GM03348 (cell line): ENCODE measurements at regions not wholly inside any gene's neighbourhood (a gene's known extent, or its start where the extent isn't known, plus 50 kb on each side); places are given as distances from the start of the nearest gene placed in this dataset.
"Not testable (repeated sequence)": the region's sequence is repeated elsewhere in the genome, so short reads cannot be mapped to it uniquely, and the experiment has no call there.

Source experiments
- DNase-seq: peaks from one replicate; pipeline ENCODE4 v3.0.0; 2012; ENCODE audit warnings: low spot score

DNA sequence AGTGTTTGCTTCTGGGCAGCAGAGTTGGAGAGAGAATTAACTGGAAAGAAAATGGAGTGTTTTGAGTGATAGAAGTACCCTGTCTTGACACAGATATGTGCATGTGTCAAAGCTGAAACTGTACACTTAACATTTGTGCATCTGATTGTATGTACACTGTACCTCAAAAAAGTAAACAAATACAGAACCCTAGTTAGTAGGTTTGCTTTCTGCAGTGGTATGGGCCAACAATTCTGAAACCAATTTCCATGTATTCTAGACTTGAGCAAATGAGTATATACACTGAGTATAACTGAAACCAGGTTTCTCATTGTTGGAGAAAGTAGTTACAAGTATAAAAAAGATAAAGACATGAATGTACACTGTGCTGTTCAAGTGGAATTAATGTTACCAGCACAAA is 52.4 kb downstream of the ELAPOR2 start:
- no peak for DNase-seq

DNA sequence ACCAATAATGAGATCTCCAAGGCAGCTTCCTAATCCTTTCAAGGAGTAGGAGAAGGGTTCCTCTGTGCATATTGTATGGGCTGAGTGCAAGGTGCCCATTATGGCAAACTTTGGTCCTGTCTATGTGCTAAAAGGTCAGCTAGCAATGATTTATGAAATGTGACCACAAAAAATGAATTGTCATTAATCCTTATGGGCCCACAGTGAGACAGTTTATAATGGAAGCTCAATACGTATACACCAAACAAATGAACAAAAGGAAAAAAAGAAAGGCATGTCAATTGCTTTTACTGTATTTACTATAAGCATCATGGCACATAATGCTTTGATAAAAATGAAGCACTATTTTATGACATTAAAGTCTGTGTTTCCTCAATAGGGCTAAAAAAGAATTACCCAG is 54.5 kb downstream of the ELAPOR2 start:
- no peak for DNase-seq

DNA sequence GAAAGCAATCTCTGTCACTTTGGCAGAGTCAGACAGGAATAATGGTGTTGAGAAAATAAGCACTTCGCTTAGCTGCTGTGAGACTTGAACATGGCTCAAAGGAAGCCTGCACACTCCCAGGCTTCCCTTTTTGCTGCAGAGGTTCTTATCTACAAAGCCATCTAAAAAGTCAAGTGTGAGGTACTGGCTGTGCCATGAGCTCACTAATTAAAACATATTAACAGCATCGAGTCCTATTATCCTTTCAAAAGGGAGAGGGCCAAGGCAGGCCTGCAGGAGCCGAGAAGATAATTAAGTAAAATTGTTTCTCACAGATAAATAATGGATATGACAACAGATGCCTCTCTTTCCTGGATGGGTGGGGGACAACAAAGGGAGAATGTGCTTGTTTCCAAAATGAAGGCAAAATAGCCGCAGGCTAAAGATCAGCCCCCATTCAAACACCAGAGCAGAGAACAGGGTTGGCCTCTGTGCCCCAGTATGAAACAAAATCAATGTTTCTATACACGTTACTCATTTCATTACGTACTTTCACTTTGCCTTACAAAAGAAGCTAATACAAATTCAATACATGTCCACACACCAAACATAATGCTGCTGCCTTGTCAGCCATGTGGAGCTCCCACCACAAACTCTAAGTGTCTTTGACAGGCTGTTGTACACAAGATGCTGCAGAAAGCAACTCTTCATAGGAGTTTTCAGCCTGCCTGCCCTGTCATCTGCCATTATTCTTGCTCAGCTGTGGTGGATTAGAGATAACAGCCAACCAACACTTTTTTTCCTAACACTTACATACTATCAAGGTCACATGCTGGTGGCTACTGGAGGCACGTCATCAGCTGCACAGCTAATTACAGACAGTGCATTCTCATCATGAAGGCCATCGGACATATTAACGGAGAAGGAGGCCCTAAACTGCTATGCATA is 55.3 kb downstream of the ELAPOR2 start:
- no peak for DNase-seq

DNA sequence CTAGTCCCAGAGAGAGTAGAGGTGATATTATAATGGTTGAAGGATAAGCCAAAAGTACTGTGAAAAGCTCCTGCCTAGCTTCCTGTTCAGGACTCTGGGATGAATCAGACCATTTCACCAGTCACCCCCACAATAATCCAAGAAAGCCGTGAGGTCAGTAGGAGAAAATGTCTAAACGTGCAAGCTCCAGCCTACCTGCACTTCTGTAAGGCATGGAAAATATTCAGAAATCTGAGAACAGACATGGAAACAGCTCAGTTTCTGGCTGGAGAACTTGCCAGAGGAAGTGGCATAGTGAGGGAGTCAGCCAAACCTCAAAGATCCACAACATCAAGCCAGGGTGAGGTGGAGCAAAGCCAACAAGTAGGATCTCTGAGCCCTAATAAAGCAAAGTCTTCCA is 58.2 kb downstream of the ELAPOR2 start:
- DNase-seq, result peak; percentile 32

DNA sequence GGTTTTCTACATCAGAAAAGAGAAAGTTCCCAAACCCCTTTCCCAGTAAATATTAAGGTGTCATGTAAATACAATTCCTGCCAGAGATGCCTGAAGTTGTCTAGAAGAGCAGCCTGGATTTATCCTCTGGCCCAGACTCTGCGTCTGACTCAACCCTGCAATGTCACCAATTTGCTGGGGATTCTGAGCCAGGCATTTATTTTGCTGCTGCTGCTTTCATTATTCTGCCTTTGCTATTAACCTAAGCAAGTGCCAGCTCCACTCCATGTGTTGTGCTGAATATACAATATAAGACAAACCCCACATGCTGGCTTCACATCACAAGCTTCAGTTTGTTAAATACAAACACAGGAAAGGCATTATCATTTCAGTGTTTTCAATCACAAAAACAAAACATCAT is 59.1 kb downstream of the ELAPOR2 start:
- DNase-seq, result peak; percentile 18

DNA sequence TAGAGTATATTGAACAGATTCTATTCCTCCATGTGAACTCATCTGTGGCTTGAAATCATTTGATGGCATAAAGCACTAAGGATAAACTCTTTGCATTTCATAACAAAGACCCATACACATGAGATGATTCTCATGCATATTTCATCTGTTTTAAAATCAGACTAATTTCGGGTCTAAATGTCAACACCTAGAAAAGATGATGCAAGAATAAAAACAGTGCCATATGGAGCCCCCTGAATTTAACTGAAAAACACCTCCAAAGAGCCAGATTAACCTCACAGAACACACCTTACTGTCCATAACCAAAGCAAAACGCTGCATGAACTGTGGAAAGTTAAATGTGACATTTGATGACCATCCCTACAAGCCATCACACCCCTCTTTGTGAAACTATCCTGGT is 59.7 kb downstream of the ELAPOR2 start:
- DNase-seq, result no peak

DNA sequence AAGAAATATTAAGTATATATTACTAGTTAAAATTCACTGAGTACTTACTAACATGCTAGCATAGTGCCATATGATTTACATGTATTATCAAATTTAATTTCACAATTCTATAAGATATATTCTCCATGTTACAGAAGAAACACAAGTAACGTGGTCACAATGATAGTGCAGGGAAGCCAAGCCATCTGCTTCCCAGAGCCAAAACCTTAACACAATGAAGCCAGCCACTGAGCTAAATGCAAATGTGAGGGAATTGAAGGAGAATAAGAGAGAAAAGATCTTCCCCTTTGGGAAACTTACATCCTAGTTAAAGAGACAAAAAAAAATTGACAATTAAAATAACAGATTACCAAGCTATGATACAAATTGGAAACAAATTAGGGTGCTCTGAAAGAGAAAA is 63.6 kb downstream of the ELAPOR2 start:
- DNase-seq, result no peak

DNA sequence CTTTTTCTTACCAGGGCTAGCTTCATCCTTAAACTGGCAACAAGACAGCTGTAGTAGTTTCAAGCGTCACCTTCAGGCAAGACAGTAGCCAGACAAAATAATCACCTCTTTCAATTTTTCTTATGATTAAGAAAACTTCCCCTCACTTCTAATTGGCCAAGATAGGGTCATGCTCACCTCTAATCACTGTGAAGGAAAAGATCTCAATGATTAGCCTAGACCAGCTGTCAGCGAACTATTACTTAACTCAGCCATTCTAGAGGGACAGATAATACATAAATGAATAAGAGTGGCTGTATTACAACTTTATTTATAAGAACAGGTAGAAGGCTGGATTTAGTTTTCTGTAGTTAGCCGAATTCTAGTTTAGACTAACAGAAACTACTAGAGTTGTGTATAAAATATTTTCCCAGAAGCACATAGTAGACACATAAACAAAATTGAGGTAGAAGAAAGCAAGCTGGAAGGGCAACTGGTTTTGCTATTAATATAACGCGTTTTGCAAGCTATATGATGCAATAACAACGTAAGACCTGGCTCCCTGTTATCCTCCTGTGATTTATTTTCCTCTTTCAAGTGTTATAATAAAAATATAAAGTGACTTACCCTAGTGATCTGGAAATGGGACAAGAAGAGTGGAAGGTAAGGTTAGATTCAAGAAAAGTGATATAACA is 64.3 kb downstream of the ELAPOR2 start:
- no peak for DNase-seq

DNA sequence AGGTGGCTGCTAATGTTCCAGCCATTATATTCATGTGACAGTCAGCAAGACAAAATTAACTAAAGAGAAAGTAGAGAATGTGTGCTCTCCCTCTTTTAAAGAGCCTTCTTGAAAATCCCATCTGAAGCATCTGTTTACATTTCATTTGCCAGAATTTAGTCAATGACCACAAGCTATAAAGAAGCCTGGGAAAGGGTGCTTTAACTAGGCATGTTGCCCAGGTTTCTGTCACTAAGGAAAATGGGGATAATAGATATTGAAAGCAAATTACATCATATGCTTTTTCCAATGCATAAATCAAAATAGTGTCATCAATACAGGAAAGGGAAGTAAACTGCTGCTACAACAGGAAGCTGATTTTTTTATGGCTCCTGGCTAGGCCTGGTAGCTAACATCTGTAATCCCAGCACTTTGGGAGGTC is 67.7 kb downstream of the ELAPOR2 start:
- DNase-seq, result peak; percentile 9

DNA sequence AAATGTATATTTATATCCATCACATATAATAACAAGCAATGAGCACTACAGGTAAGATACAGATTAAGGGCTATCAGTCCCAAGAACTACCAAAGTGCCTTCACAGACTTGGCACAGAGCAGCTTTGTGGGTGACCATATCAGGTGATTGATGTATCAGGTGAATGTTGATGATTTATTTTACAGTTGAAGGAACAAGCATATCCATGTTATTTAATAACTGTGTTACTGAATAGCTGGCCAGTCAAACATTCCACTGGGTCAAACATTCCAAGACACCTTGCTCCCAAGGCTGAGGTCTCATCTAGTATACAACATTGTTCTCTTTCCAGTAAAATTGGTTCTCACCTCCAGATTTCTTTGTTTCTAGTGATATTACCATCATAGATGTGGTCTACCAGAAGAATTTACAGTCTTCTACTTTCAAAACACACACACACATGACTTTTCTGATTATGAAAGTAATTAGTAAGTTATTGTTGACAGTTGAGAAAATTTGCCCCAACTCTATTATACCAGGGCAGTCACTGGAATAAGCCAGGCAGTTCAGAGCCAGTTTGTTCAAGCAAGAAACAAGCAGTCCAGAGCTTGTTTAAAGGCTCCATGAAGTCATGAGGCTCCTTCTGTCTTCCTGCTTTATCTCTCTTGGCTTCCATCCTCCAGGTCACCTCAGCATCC is 68.2 kb downstream of the ELAPOR2 start:
- no peak for DNase-seq

DNA sequence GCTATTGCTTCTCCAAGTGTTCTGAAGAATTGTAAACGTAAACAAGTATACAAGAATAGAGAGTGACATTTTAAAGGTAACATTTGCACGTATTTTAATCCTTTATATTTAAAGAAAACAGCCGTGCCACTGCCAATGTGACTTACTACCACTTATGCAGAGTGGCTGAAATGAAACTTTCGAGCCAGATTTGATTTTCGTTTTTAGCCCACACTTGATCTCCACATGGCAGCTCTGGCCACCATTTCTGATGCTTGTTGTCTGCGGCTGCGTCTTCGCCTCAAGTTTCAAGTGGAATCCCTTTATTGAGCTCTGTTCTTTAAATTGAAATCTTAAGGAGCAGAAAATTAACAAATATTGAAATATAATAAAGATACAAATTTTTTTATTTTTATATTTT is 70.0 kb downstream of the ELAPOR2 start:
- DNase-seq, result no peak

DNA sequence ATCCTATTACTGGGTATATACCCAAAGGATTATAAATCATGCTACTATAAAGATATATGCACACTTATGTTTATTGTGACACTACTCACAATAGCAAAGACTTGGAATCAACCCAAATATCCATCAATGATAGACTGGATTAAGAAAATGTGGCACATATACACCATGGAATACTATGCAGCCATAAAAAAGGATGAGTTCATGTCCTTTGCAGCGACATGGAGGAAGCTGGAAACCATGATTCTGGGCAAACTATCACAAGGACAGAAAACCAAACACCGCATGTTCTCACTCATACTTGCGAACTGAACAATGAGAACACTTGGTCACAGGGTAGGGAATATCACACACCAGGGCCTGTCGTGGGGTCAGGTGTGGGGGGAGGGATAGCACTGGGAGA is 71.6 kb downstream of the ELAPOR2 start:
- DNase-seq, result not testable (repeated sequence)

DNA sequence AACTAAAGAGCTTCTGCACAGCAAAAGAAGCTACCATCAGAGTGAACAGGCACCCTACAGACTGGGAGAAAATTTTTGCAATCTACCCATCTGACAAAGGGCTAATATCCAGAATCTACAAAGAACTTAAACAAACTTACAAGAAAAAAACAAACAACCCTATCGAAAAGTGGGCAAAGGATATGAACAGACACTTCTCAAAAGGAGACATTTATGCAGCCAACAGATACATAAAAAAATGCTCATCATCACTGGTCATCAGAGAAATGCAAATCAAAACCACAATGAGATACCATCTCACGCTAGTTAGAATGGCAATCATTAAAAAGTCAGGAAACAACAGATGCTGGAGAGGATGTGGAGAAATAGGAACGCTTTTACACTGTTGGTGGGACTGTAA is 72.1 kb downstream of the ELAPOR2 start:
- DNase-seq, result not testable (repeated sequence)

DNA sequence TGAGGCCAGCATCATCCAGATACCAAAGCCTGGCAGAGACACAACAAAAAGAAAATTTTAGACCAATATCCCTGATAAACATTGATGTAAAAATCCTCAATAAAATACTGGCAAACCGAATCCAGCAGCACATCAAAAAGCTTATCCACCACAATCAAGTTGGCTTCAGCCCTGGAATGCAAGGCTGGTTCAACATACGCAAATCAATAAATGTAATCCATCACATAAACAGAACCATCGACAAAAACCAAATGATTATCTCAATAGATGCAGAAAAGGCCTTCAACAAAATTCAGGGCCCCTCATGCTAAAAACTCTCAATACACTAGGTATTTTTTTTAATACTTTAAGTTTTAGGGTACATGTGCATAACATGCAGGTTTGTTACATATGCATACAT is 74.1 kb downstream of the ELAPOR2 start:
- not testable (repeated sequence) for DNase-seq

DNA sequence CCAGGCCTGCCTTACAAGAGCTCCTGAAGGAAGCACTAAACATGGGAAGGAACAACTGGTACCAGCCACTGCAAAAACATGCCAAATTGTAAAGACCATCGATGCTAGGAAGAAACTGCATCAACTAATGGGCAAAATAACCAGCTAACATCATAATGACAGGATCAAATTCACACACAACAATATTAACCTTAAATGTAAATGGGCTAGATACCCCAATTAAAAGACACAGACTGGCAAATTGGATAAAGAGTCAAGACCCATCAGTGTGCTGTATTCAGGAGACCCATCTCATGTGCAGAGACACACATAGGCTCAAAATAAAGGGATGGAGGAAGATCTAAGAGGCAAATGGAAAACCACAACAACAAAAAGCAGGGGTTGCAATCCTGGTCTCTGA is 75.8 kb downstream of the ELAPOR2 start:
- DNase-seq, result not testable (repeated sequence)

DNA sequence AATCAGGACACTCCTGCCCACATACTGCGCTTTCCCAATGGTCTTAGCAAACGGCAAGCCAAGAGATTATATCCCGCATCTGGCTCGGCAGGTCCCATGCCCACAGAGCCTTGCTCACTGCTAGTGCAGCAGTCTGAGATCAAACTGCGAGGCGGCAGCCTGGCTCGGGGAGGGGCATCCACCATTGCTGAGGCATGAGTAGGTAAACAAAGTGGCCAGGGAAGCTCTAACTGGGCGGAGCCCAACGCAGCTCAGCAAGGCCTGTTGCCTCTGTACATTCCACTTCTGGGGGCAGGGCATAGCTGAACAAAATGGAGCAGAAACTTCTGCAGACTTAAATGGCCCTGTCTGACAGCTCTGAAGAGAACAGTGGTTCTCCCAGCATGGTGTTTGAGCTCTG is 77.5 kb downstream of the ELAPOR2 start:
- not testable (repeated sequence) for DNase-seq

DNA sequence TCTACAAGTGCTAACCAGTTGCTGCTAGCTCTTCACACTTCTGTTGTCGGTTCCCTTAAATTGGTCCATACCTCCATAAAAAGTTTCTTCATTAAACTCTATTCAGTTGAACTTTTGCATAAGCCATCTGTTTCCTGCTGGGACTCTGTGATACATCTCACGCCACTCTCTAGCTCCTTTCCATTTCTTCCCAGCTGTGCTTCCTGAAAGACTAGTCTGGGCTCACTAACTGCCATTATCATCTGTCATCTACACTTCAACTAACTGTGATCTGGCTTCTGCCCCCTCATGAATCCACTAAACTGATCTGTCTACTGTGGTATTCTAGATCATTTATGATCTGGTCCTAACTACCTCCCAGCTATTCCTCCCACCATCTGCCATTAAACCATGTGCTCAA is 78.3 kb downstream of the ELAPOR2 start:
- no peak for DNase-seq

DNA sequence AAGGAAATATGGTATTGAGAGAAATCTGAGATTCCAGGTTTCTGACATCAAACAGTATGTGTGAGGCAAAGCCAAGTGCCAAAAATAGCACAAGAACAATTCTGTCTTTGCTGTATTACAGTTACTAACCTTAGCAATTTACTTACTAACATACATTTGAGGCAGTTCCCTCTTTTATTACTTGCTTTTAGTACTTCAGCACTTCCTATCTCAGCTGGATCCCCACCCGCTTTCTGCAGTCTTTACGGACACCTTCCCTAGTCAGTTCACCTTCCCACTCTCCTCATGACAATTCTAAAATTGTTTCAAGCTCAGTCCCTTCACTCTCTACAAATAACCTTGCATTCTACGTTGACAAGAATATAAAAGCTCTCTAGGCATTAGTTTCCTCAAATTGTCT is 79.2 kb downstream of the ELAPOR2 start:
- DNase-seq, result no peak

DNA sequence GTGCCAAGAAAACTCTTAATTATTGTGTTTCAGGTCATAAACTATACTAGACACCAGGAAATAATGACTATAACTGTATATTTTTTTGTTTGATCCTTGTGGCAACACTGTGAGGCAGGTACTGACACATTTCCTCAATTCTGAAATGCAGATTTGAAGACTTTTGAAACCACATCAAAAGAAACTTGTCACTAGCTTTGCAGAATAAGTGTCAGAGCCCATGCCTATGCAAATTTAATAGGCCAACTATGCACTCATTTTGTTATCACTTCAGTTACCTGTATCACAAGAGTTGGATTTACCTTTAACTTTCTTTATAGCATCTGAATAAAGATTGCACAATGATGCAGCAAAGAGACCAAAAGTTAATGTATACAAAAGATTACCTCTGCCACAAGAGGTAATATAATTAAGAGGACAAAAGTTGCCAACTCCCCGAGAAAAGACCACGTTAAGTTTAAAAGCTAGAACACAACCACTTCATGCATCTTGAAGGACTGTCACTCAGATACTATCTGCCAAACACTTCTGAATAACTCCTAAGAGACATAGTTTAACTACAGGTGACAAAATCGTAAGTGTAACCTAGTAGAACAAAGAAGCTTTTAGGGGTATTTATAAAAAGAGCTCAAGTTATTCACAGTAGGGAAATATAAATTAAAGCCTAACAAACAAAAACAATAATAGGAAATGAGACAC is 80.5 kb downstream of the ELAPOR2 start:
- no peak for DNase-seq

DNA sequence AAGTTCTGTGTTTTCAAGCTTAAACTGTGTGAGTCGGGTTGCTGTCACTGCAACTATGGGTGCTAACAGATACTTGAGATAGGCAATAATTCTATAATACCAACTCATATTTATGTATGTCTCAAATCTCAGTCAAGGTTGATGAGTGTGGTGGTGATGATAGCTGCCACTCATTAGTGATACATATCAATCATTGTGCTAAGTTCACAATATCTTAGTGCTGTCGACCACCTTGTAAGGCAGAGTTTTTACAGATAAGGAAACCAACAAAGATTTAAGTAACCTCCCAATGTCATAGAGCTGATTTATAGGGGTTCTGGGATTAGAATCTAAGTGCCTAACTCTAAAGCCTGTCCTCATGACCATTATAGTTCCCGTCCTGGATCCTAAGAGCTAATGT is 82.5 kb downstream of the ELAPOR2 start:
- no peak for DNase-seq

DNA sequence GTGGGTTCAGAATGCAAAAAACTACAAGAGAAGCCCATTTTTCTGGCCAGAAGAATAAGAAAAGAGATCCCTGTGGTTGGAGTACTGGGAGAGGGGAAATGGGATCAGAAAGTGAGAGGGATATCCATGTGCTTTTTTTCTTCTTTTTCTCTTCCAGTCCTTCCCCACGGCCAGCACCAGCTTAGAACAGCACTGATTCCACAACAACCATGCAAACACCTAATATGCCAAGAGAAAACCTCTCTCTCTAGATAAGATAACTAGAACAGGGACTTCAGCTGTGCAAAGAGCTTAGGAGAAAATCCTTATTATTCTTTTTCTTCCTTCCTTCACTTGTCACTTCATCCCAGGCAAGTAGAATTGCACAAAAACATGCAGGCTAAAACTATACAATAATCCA is 83.5 kb downstream of the ELAPOR2 start:
- no peak for DNase-seq

DNA sequence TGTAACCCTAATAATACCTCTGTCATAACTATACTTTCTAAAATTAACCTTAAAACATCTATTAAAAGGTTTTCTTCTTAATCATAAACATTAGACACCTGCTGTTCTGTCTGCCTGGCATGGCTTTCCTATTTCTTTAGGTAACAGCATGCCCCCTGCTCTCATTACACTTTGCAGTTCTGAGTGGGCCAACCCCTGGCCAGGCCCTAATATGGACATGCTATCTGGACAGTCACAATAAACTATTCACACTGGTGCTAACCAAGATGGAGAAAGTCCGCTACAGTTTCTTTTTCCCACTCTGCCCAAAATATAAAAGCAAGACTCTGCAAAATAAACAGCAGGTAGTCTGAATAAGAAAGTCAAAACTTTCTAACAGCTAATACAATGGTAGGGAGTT is 84.0 kb downstream of the ELAPOR2 start:
- no peak for DNase-seq
